H1 (cell line): ENCODE measurements at regions not wholly inside any gene's neighbourhood (a gene's known extent, or its start where the extent isn't known, plus 50 kb on each side); places are given as distances from the start of the nearest gene placed in this dataset.

Source experiments
- CTCF ChIA-PET: fragments of 300-600 bp; sonication (Branson Sonifier 250); formaldehyde crosslinking; loops from one replicate; lab custom pipeline; 2021; ENCODE audit not compliant: partially characterized antibody; lab: Charles Lee
- POLR2A ChIA-PET: fragments of 300-600 bp; sonication (Branson Sonifier 250); formaldehyde crosslinking; loops from one replicate; lab custom pipeline; 2021; ENCODE audit warnings: inconsistent platforms; ENCODE audit not compliant: partially characterized antibody; lab: Charles Lee
- DNase-seq, 2 experiments: peaks; one replicate each; pipeline versions ENCODE4 v3.0.0 to v3.0.0-alpha.2; 2010 to 2022; ENCODE audit warnings: low spot score in 2 of 2, low read depth in 1 of 2, mixed read lengths in 1 of 2
- FAIRE-seq: peaks from 2 replicates; lab custom pipeline; 2011; peaks lifted over from hg19 to GRCh38; lab: Jason Lieb, UNC
- H2AFZ ChIP-seq: 2 replicates; pipeline ENCODE4 v1.8.1; 2012; ENCODE audit warnings: low read length, inconsistent platforms
- H2AK5ac ChIP-seq: 2 replicates; pipeline ENCODE4 v1.6.1; 2013; ENCODE audit warnings: low read depth, low read length
- H2BK120ac ChIP-seq: replicated peaks from 2 replicates; pipeline ENCODE3; 2013; ENCODE audit warnings: low read depth, low read length, inconsistent platforms
- H2BK12ac ChIP-seq: 2 replicates; pipeline ENCODE4 v1.6.1; 2013; ENCODE audit warnings: low read depth, low read length
- H2BK15ac ChIP-seq: 2 replicates; pipeline ENCODE4 v1.6.1; 2013; ENCODE audit warnings: low read length
- H2BK20ac ChIP-seq: 2 replicates; pipeline ENCODE4 v1.6.1; 2013; ENCODE audit warnings: low read length
- H2BK5ac ChIP-seq: 2 replicates; pipeline ENCODE4 v1.6.1; 2013; ENCODE audit warnings: low read depth, low read length
- H3K14ac ChIP-seq: 2 replicates; pipeline ENCODE4 v1.6.1; 2013; ENCODE audit warnings: inconsistent platforms; ENCODE audit not compliant: insufficient read length
- H3K18ac ChIP-seq: 2 replicates; pipeline ENCODE4 v1.6.1; 2013; ENCODE audit warnings: low read length; ENCODE audit errors: extremely low read depth
- H3K23ac ChIP-seq: 2 replicates; pipeline ENCODE4 v1.6.1; 2013; ENCODE audit warnings: inconsistent platforms; ENCODE audit not compliant: insufficient read length
- H3K23me2 ChIP-seq: 2 replicates; pipeline ENCODE4 v1.6.1; 2013; ENCODE audit warnings: low read depth, low read length
- H3K27ac ChIP-seq: 2 replicates; pipeline ENCODE4 v1.6.1; 2011; ENCODE audit warnings: low read depth, low read length, inconsistent platforms
- H3K27me3 ChIP-seq, 4 experiments: replicated peaks in 1 of 4; 1 replicate in 1 of 4; 2 replicates in 3 of 4; pipeline versions ENCODE4 v1.6.1 to v1.8.1; 2011 to 2013; ENCODE audit warnings: low read length in 3 of 4, mild to moderate bottlenecking in 3 of 4, inconsistent platforms in 2 of 4, mixed read lengths in 2 of 4, moderate library complexity in 1 of 4; ENCODE audit not compliant: control insufficient read depth in 3 of 4, insufficient read depth in 3 of 4; ENCODE audit errors: extremely low read depth in 1 of 4
- H3K36me3 ChIP-seq, 4 experiments: 2 replicates each; pipeline versions ENCODE4 v1.6.1 to v1.8.1; 2011 to 2013; ENCODE audit warnings: mild to moderate bottlenecking in 4 of 4, low read length in 3 of 4, moderate library complexity in 2 of 4, control low read depth in 1 of 4, inconsistent platforms in 1 of 4; ENCODE audit not compliant: insufficient read depth in 4 of 4, control insufficient read depth in 2 of 4
- H3K4ac ChIP-seq: replicated peaks from 2 replicates; pipeline ENCODE3; 2013; ENCODE audit warnings: low read length, low read depth, mixed read lengths, inconsistent platforms; ENCODE audit not compliant: insufficient read length
- H3K4me1 ChIP-seq, 4 experiments: replicated peaks in 1 of 4; 1 replicate in 1 of 4; 2 replicates in 3 of 4; pipeline versions ENCODE4 v1.6.1 to v1.8.1; 2011 to 2013; ENCODE audit warnings: low read length in 3 of 4, inconsistent platforms in 2 of 4, mixed read lengths in 1 of 4; ENCODE audit not compliant: insufficient read depth in 4 of 4, control insufficient read depth in 3 of 4
- H3K4me2 ChIP-seq, 2 experiments: 2 replicates each; pipeline versions ENCODE4 v1.6.1 to v1.8.1; 2011 to 2013; ENCODE audit warnings: low read depth in 2 of 2, low read length in 2 of 2, control low read depth in 1 of 2, inconsistent platforms in 1 of 2, mild to moderate bottlenecking in 1 of 2; ENCODE audit not compliant: insufficient read depth in 1 of 2
- H3K4me3 ChIP-seq, 4 experiments: fragments of 200-600, 300-600 bp in 1 of 4; sonication (generic), shearing (Covaris generic), sonication (Bioruptor Twin) in 1 of 4; 2 replicates each; pipeline versions ENCODE4 v1.5.1 to v1.8.1; 2011 to 2016; ENCODE audit warnings: low read length in 4 of 4, low read depth in 3 of 4, control low read depth in 2 of 4, inconsistent platforms in 2 of 4, mild to moderate bottlenecking in 2 of 4, mixed read lengths in 1 of 4, moderate library complexity in 1 of 4; ENCODE audit not compliant: insufficient read depth in 2 of 4; ENCODE audit errors: extremely low read depth in 1 of 4
- H3K56ac ChIP-seq: replicated peaks from 2 replicates; pipeline ENCODE3; 2013; ENCODE audit warnings: low read depth, mild to moderate bottlenecking, mixed read lengths, low read length, inconsistent platforms; ENCODE audit not compliant: insufficient read length
- H3K79me1 ChIP-seq: 2 replicates; pipeline ENCODE4 v1.6.1; 2013; ENCODE audit warnings: low read depth, low read length, control low read depth
- H3K79me2 ChIP-seq, 2 experiments: 2 replicates each; pipeline versions ENCODE4 v1.6.1 to v1.8.1; 2012 to 2013; ENCODE audit warnings: low read length in 2 of 2, mild to moderate bottlenecking in 2 of 2, inconsistent platforms in 1 of 2; ENCODE audit not compliant: insufficient read depth in 2 of 2, control insufficient read depth in 1 of 2
- H3K9ac ChIP-seq, 4 experiments: replicated peaks in 1 of 4; 1 replicate in 1 of 4; 2 replicates in 3 of 4; pipeline versions ENCODE4 v1.6.1 to v1.8.1; 2011 to 2013; ENCODE audit warnings: low read depth in 3 of 4, low read length in 3 of 4, control low read depth in 2 of 4, mild to moderate bottlenecking in 2 of 4, moderate library complexity in 2 of 4, inconsistent platforms in 1 of 4; ENCODE audit errors: extremely low read depth in 1 of 4
- H3K9me3 ChIP-seq, 2 experiments: 2 replicates each; pipeline versions ENCODE4 v1.6.1 to v1.8.1; 2012 to 2013; ENCODE audit warnings: mild to moderate bottlenecking in 2 of 2, moderate library complexity in 2 of 2, control low read depth in 1 of 2, inconsistent platforms in 1 of 2, low read depth in 1 of 2, low read length in 1 of 2, mixed read lengths in 1 of 2; ENCODE audit not compliant: insufficient read depth in 2 of 2
- H4K20me1 ChIP-seq, 2 experiments: replicated peaks in 1 of 2; 2 replicates each; pipeline versions ENCODE3 to v1.8.1; 2011 to 2013; ENCODE audit warnings: inconsistent platforms in 2 of 2, low read length in 2 of 2, mild to moderate bottlenecking in 1 of 2; ENCODE audit not compliant: insufficient read depth in 2 of 2, control insufficient read depth in 1 of 2
- H4K5ac ChIP-seq: 2 replicates; pipeline ENCODE4 v1.6.1; 2013; ENCODE audit warnings: low read length, low read depth, mixed read lengths, inconsistent platforms; ENCODE audit not compliant: insufficient read length
- H4K8ac ChIP-seq: 2 replicates; pipeline ENCODE4 v1.8.0; 2013; ENCODE audit warnings: mild to moderate bottlenecking, moderate library complexity, low read length, inconsistent platforms; ENCODE audit not compliant: insufficient read depth; ENCODE audit errors: extremely low read depth
- H4K91ac ChIP-seq: replicated peaks from 2 replicates; pipeline ENCODE3; 2013; ENCODE audit warnings: low read length, mixed read lengths, inconsistent platforms; ENCODE audit not compliant: insufficient read length
- TAF7 ChIP-seq: optimal IDR thresholded peaks from 2 replicates; pipeline ENCODE3; 2011; ENCODE audit warnings: low read depth, mild to moderate bottlenecking, inconsistent platforms, low read length, moderate library complexity, borderline replicate concordance
- WGBS, 2 experiments: shearing (Covaris generic) in 1 of 2; methylation state at CpG; one replicate each; pipeline versions ENCODE4 v1.1.6 to v1.1.7; 2013 to 2015; ENCODE audit warnings: low lambda C conversion rate in 2 of 2, mixed read lengths in 2 of 2, inconsistent platforms in 1 of 2, low coverage in 1 of 2, missing lambda C conversion rate in 1 of 2; ENCODE audit not compliant: insufficient replicate concordance in 2 of 2, insufficient coverage in 1 of 2, insufficient read length in 1 of 2; ENCODE audit errors: extremely low coverage in 1 of 2, missing lambda C conversion rate in 1 of 2; 5-methylcytosine and 5-hydroxymethylcytosine counted together

GRCh38 chr9:73053543-73053942 is 98.1 kb upstream of the ANXA1 start:
- DNase-seq (no peak), FAIRE-seq (no peak)
- Histone ChIP-seq H3K14ac (no peak overlapping the region), H3K56ac (no peak overlapping the region), H2AK5ac (no peak overlapping the region), H3K4me2 (no peak overlapping the region), H3K18ac (no peak overlapping the region), H2BK5ac (no peak overlapping the region), H3K27ac (no peak overlapping the region), H3K79me2 (no peaks in the 10 kb centered on the region), H3K4ac (no peak overlapping the region), H2BK20ac (no peak overlapping the region), H3K4me3 (no peak overlapping the region), H2AFZ (peak overlapping the region; percentile 8; the same call in 1 of the 2 replicates), H4K5ac (no peak overlapping the region), H4K91ac (no peak overlapping the region), H3K9me3 (no peaks in the 10 kb centered on the region), H2BK15ac (no peak overlapping the region), H3K36me3 (no peaks in the 10 kb centered on the region), H3K27me3 (no peaks in the 10 kb centered on the region), H3K79me1 (no peaks in the 10 kb centered on the region), H3K23ac (no peak overlapping the region), H3K23me2 (no peaks in the 10 kb centered on the region), H3K9ac (no peak overlapping the region), H4K20me1 (no peaks in the 10 kb centered on the region), H2BK120ac (peak overlapping the region; percentile 26), H3K4me1 (peaks cover 0 to 11% (median under 1%) of the 10 kb centered on the region in 4 experiments; a peak in 2 of 7 replicates), H4K8ac (no peak overlapping the region), H2BK12ac (0 out of 2 replicates have a peak overlapping the region, but pooled peaks have one; percentile 75)
- 88% methylated on average over 1 of the region's 1 CpG; no CpG with 5 or more reads in 1 of the 2 experiments for WGBS, 2 experiments
- TF ChIP-seq TAF7, result no peak
- ChIA-PET POLR2A (no interaction called here), CTCF (interaction anchor here (1.0 to 1.3 kb wide), 3 partner anchors 13 to 773 kb away, joined by 3 to 5 read pairs (median 4); no protein-coding TSS in a partner anchor)
